HepG2 (cell line): ENCODE measurements at regions not wholly inside any gene's neighbourhood (a gene's known extent, or its start where the extent isn't known, plus 50 kb on each side); places are given as distances from the start of the nearest gene placed in this dataset.

Source experiments
- ATAC-seq: fragments of 200-7000 bp; cut with Tn5 transposase; 3 replicates; pipeline ENCODE4 v1.9.1; 2020; ENCODE audit warnings: mild to moderate bottlenecking, moderate library complexity
- BruUV-seq: library from RNA; stranded (reverse); fragments of 400-500 nt; replicated peaks from 2 replicates; lab custom pipeline; 2021; lab: Mats Ljungman, UMichigan
- CTCF ChIA-PET: fragments of 300-600 bp; formaldehyde crosslinking; extraction: SDS; loops from one replicate; lab custom pipeline; 2021; ENCODE audit warnings: low total read pairs, inconsistent platforms, low intra/inter-chr PET ratio; lab: Yijun Ruan, JAX
- POLR2A ChIA-PET: fragments of 350-600 bp; sonication (Branson Sonifier 250); formaldehyde crosslinking; loops from one replicate; lab custom pipeline; 2020; ENCODE audit warnings: antibody characterized with exemption, inconsistent platforms; lab: Yijun Ruan, JAX
- DNase-seq: peaks from one replicate; pipeline ENCODE4 v3.0.0-alpha.2; 2015; ENCODE audit warnings: low spot score
- FAIRE-seq: peaks from 3 replicates; lab custom pipeline; 2011; peaks lifted over from hg19 to GRCh38; lab: Jason Lieb, UNC
- H2AFZ ChIP-seq: one replicate; pipeline ENCODE4 v1.6.1; 2011; ENCODE audit warnings: low read length, inconsistent platforms
- H3K27ac ChIP-seq: fragments of 300-600 bp; 3 replicates; pipeline ENCODE4 v1.8.0; 2011; ENCODE audit warnings: mixed run types, mild to moderate bottlenecking, mixed read lengths, low read length, inconsistent platforms; ENCODE audit not compliant: insufficient read depth; ENCODE audit errors: extremely low read length
- H3K27me3 ChIP-seq, 2 experiments: fragments of 200-600 bp in 1 of 2; 2 replicates in 1 of 2; 3 replicates in 1 of 2; pipeline versions ENCODE4 v1.6.0 to v1.8.0; 2011; ENCODE audit warnings: low read length in 2 of 2, mild to moderate bottlenecking in 2 of 2, moderate library complexity in 2 of 2, inconsistent platforms in 1 of 2; ENCODE audit not compliant: insufficient read depth in 2 of 2, control insufficient read depth in 1 of 2
- H3K36me3 ChIP-seq, 2 experiments: fragments of 200-600 bp in 1 of 2; replicated peaks in 1 of 2; 2 replicates in 1 of 2; 3 replicates in 1 of 2; pipeline versions ENCODE4 v1.5.1 to v1.8.0; 2011; ENCODE audit warnings: low read length in 2 of 2, inconsistent platforms in 1 of 2; ENCODE audit not compliant: insufficient read depth in 2 of 2, control insufficient read depth in 1 of 2
- H3K4me1 ChIP-seq: 2 replicates; pipeline ENCODE4 v1.5.1; 2012; ENCODE audit warnings: low read length, inconsistent platforms; ENCODE audit not compliant: insufficient read depth
- H3K4me2 ChIP-seq: 2 replicates; pipeline ENCODE4 v1.6.0; 2011; ENCODE audit warnings: low read depth, low read length, inconsistent platforms
- H3K4me3 ChIP-seq, 3 experiments: fragments of 200-600 bp in 1 of 3; sonication (generic), shearing (Covaris generic) in 1 of 3; replicated peaks in 1 of 3; 2 replicates each; pipeline ENCODE4 v1.5.1; 2011 to 2016; ENCODE audit warnings: low read length in 3 of 3, inconsistent platforms in 2 of 3, low read depth in 2 of 3, mild to moderate bottlenecking in 2 of 3, control low read depth in 1 of 3, mixed read lengths in 1 of 3; ENCODE audit not compliant: insufficient read depth in 1 of 3
- H3K79me2 ChIP-seq: one replicate; pipeline ENCODE4 v1.6.1; 2011; ENCODE audit warnings: low read length, inconsistent platforms; ENCODE audit not compliant: insufficient read depth
- H3K9ac ChIP-seq: 2 replicates; pipeline ENCODE4 v1.6.0; 2011; ENCODE audit warnings: mild to moderate bottlenecking, low read depth, low read length, inconsistent platforms; ENCODE audit not compliant: insufficient read depth
- H3K9me3 ChIP-seq: 2 replicates; pipeline ENCODE4 v1.5.1; 2012; ENCODE audit warnings: mild to moderate bottlenecking, low read length
- H4K20me1 ChIP-seq: 2 replicates; pipeline ENCODE4 v1.6.0; 2011; ENCODE audit warnings: inconsistent platforms, mild to moderate bottlenecking, low read length, moderate library complexity; ENCODE audit not compliant: insufficient read depth
- DRAP1 ChIP-seq: IDR thresholded peaks from 2 replicates; pipeline ENCODE4 v1.6.1; 2016; ENCODE audit warnings: missing genetic modification reagents, missing compliant biosample characterization
- FOXP4 ChIP-seq: sonication (generic); formaldehyde crosslinking; IDR thresholded peaks from 2 replicates; pipeline ENCODE4 v1.4.0; 2020; ENCODE audit warnings: missing genetic modification reagents
- SNAPC2 ChIP-seq: sonication (generic); formaldehyde crosslinking; IDR thresholded peaks from 2 replicates; pipeline ENCODE4 v1.8.1; 2022; ENCODE audit warnings: mild to moderate bottlenecking, missing genetic modification reagents
- TAF1 ChIP-seq: sonication (generic); formaldehyde crosslinking; IDR thresholded peaks from 2 replicates; pipeline ENCODE4 v1.4.0; 2020; ENCODE audit warnings: missing genetic modification reagents
- U2AF1 ChIP-seq: fragments of 200-400 bp; formaldehyde crosslinking; optimal IDR thresholded peaks from 2 replicates; pipeline ENCODE3; 2017; ENCODE audit warnings: mild to moderate bottlenecking, low read depth, low read length
- XRCC5 ChIP-seq: fragments of 200-400 bp; formaldehyde crosslinking; optimal IDR thresholded peaks from 2 replicates; pipeline ENCODE3; 2017; ENCODE audit warnings: mild to moderate bottlenecking, low read length
- ZNF556 ChIP-seq: sonication (generic); formaldehyde crosslinking; IDR thresholded peaks from 2 replicates; pipeline ENCODE4 v1.4.0; 2020; ENCODE audit warnings: mild to moderate bottlenecking, missing genetic modification reagents, borderline replicate concordance
- ZNF614 ChIP-seq: IDR thresholded peaks from 2 replicates; pipeline ENCODE4 v1.6.1; 2018; ENCODE audit warnings: missing biosample characterization, missing genetic modification reagents, inconsistent platforms, borderline replicate concordance
- ZNF781 ChIP-seq: sonication (generic); formaldehyde crosslinking; IDR thresholded peaks from 2 replicates; pipeline ENCODE4 v1.5.1; 2020; ENCODE audit warnings: borderline replicate concordance, mild to moderate bottlenecking, missing genetic modification reagents; ENCODE audit errors: not compliant biosample characterization
- WGBS: methylation state at CpG from one replicate; pipeline ENCODE4 v1.1.6; 2017; ENCODE audit warnings: low lambda C conversion rate; 5-methylcytosine and 5-hydroxymethylcytosine counted together
- in situ Hi-C: cut with HindIII; loops from 2 replicates; pipeline ENCODE4 v1.10.0; 2017; ENCODE audit warnings: low pct_unique_long_range_greater_than_20kb; ENCODE audit not compliant: extremely low pct_ligation_motif_present
- intact Hi-C: fragments of 100-400 bp; cut with micrococcal nuclease; formaldehyde crosslinking; loops from one replicate; pipeline ENCODE4 v1.10.0; 2022; ENCODE audit not compliant: unreplicated experiment

GRCh38 chr11:25529572-25529971, 802.4 kb upstream of the ANO3 start:
- Histone ChIP-seq H3K9ac (no peak overlapping the region), H3K27ac (no peak overlapping the region), H2AFZ (no peak overlapping the region), H3K4me1 (no peaks in the 10 kb centered on the region), H3K9me3 (no peaks in the 10 kb centered on the region), H4K20me1 (no peaks in the 10 kb centered on the region), H3K79me2 (no peaks in the 10 kb centered on the region), H3K27me3 (no peaks in the 10 kb centered on the region), H3K4me3 (no peak overlapping the region), H3K36me3 (no peaks in the 10 kb centered on the region), H3K4me2 (no peak overlapping the region)
- FAIRE-seq, result no peak
- TF ChIP-seq FOXP4 (CRISPR knock-in tag) (no peak), SNAPC2 (CRISPR knock-in tag) (no peak), DRAP1 (CRISPR knock-in tag) (no peak), TAF1 (CRISPR knock-in tag) (no peak), XRCC5 (no peak), U2AF1 (no peak), ZNF614 (CRISPR knock-in tag) (no peak), ZNF781 (no peak), ZNF556 (CRISPR knock-in tag) (no peak)
- in situ Hi-C loops (no loop called here), intact Hi-C loops (no loop called here)
- CTCF ChIA-PET, result no interaction called here
- BruUV-seq, result no TSS peak
- WGBS, result 0% methylated on average over 1 of the region's 1 CpG
- no peak for ATAC-seq
- POLR2A ChIA-PET, result no interaction called here
- no peak for DNase-seq
